Endothelial cell of umbilical vein (primary cell): ENCODE measurements at regions not wholly inside any gene's neighbourhood (a gene's known extent, or its start where the extent isn't known, plus 50 kb on each side); places are given as distances from the start of the nearest gene placed in this dataset.

ENCODE experiments used
- BruUV-seq: library from RNA; stranded (reverse); fragments of 400-500 nt; replicated peaks from 2 replicates; lab custom pipeline; 2021; lab: Mats Ljungman, UMichigan
- CTCF ChIA-PET: fragments of 300-600, 350-600 bp; sonication (Branson Sonifier 250); formaldehyde crosslinking; loops from one replicate; lab custom pipeline; 2021; ENCODE audit warnings: antibody characterized with exemption, inconsistent platforms; lab: Charles Lee
- POLR2A ChIA-PET: fragments of 300-600, 350-600 bp; sonication (Branson Sonifier 250); formaldehyde crosslinking; loops from one replicate; lab custom pipeline; 2021; ENCODE audit warnings: antibody characterized with exemption, inconsistent platforms; lab: Charles Lee
- DNase-seq: peaks from one replicate; pipeline ENCODE4 v3.0.0-alpha.2; 2011; ENCODE audit warnings: low read depth, low spot score
- FAIRE-seq: peaks from 2 replicates; lab custom pipeline; 2011; peaks lifted over from hg19 to GRCh38; lab: Jason Lieb, UNC
- H2AFZ ChIP-seq: 2 replicates; pipeline ENCODE4 v1.6.0; 2012; ENCODE audit warnings: low read depth, low read length, control low read depth, inconsistent platforms
- H3K27ac ChIP-seq: 2 replicates; pipeline ENCODE4 v1.5.1; 2011; ENCODE audit warnings: low read depth, mild to moderate bottlenecking, control low read depth, low read length, moderate library complexity; ENCODE audit not compliant: insufficient read depth
- H3K27me3 ChIP-seq, 2 experiments: 2 replicates each; pipeline versions ENCODE4 v1.6.0 to v1.6.1; 2011; ENCODE audit warnings: low read length in 2 of 2, mixed read lengths in 1 of 2; ENCODE audit not compliant: control insufficient read depth in 2 of 2, insufficient read depth in 2 of 2
- H3K36me3 ChIP-seq, 2 experiments: 2 replicates in 1 of 2; 3 replicates in 1 of 2; pipeline ENCODE4 v1.5.1; 2011; ENCODE audit warnings: low read length in 2 of 2, mild to moderate bottlenecking in 1 of 2, moderate library complexity in 1 of 2; ENCODE audit not compliant: control insufficient read depth in 2 of 2, insufficient read depth in 2 of 2; ENCODE audit errors: extremely low read depth in 1 of 2
- H3K4me1 ChIP-seq: 3 replicates; pipeline ENCODE4 v1.5.1; 2011; ENCODE audit warnings: mild to moderate bottlenecking, low read length; ENCODE audit not compliant: control insufficient read depth, insufficient read depth; ENCODE audit errors: extremely low read depth
- H3K4me2 ChIP-seq: 2 replicates; pipeline ENCODE4 v1.6.1; 2011; ENCODE audit warnings: low read length, control low read depth, mixed read lengths; ENCODE audit not compliant: insufficient read depth
- H3K4me3 ChIP-seq, 3 experiments: fragments of 200-600 bp in 1 of 3; sonication (generic), shearing (Covaris generic) in 1 of 3; replicated peaks in 1 of 3; 2 replicates each; pipeline ENCODE4 v1.5.1; 2011 to 2016; ENCODE audit warnings: control low read depth in 3 of 3, low read length in 3 of 3, mild to moderate bottlenecking in 2 of 3, inconsistent platforms in 1 of 3, low read depth in 1 of 3, moderate library complexity in 1 of 3; ENCODE audit not compliant: insufficient read depth in 1 of 3
- H3K79me2 ChIP-seq: 2 replicates; pipeline ENCODE4 v1.6.0; 2012; ENCODE audit warnings: low read length, inconsistent platforms; ENCODE audit not compliant: control insufficient read depth, insufficient read depth
- H3K9ac ChIP-seq: replicated peaks from 2 replicates; pipeline ENCODE3; 2011; ENCODE audit warnings: low read length, control low read depth; ENCODE audit not compliant: insufficient read depth; ENCODE audit errors: extremely low read depth
- H3K9me1 ChIP-seq: replicated peaks from 3 replicates; pipeline ENCODE4 v1.6.0; 2011; ENCODE audit warnings: mild to moderate bottlenecking, low read length; ENCODE audit not compliant: control insufficient read depth, insufficient read depth; ENCODE audit errors: extremely low read depth
- H3K9me3 ChIP-seq: replicated peaks from 2 replicates; pipeline ENCODE4 v1.5.1; 2012; ENCODE audit warnings: low read length, inconsistent platforms; ENCODE audit not compliant: control insufficient read depth, insufficient read depth
- H4K20me1 ChIP-seq: replicated peaks from 2 replicates; pipeline ENCODE3; 2011; ENCODE audit warnings: mild to moderate bottlenecking, low read length; ENCODE audit not compliant: control insufficient read depth, insufficient read depth; ENCODE audit errors: extremely low read depth
- CTCF ChIP-seq, 2 donors: IDR thresholded peaks; 1 replicate in 1 of 2; 2 replicates in 1 of 2; pipeline ENCODE4 v1.5.1; 2011; ENCODE audit warnings: low read length in 2 of 2, mild to moderate bottlenecking in 2 of 2, moderate library complexity in 2 of 2, control low read depth in 1 of 2, inconsistent platforms in 1 of 2, low read depth in 1 of 2; ENCODE audit not compliant: insufficient read depth in 1 of 2; ENCODE audit errors: extremely low read depth in 1 of 2
- EZH2 ChIP-seq: IDR thresholded peaks from 2 replicates; pipeline ENCODE4 v1.6.1; 2012; ENCODE audit warnings: borderline replicate concordance, low read depth, mild to moderate bottlenecking, moderate library complexity, low read length, inconsistent platforms; ENCODE audit not compliant: severe bottlenecking
- FOS ChIP-seq: IDR thresholded peaks from 2 replicates; pipeline ENCODE4 v1.6.1; 2011; ENCODE audit warnings: mild to moderate bottlenecking, low read length, moderate library complexity, borderline replicate concordance; ENCODE audit not compliant: insufficient read depth
- GATA2 ChIP-seq: IDR thresholded peaks from 2 replicates; pipeline ENCODE4 v1.7.0; 2011; ENCODE audit warnings: low read depth, mild to moderate bottlenecking, moderate library complexity, mixed read lengths, low read length; ENCODE audit not compliant: insufficient read length, insufficient read depth
- JUN ChIP-seq: IDR thresholded peaks from 2 replicates; pipeline ENCODE4 v1.6.1; 2011; ENCODE audit warnings: borderline replicate concordance, low read depth; ENCODE audit not compliant: insufficient read length, insufficient read depth
- MAX ChIP-seq: IDR thresholded peaks from 2 replicates; pipeline ENCODE4 v1.6.1; 2011; ENCODE audit not compliant: insufficient read depth, insufficient read length
- POLR2AphosphoS5 ChIP-seq: IDR thresholded peaks from 2 replicates; pipeline ENCODE4 v1.6.1; 2012; ENCODE audit warnings: low read depth, mild to moderate bottlenecking, control low read depth, low read length, moderate library complexity; ENCODE audit not compliant: insufficient read depth
- dilution Hi-C: fragments of 300-500 bp; cut with MboI; formaldehyde crosslinking; loops from one replicate; pipeline ENCODE4 v1.15.0; 2019; ENCODE audit warnings: low sequenced_read_pairs; ENCODE audit not compliant: extremely low pct_ligation_motif_present
- intact Hi-C: fragments of 100-400 bp; cut with micrococcal nuclease; formaldehyde crosslinking; loops from one replicate; pipeline ENCODE4 v1.10.0; 2022

GRCh38 chr4:181860157-181860556 is 383.0 kb upstream of the TENM3 start:
- dilution Hi-C loops, result no loop called here
- no peak overlapping the region for H3K4me2 ChIP-seq
- intact Hi-C loops, result no loop called here

GRCh38 chr4:181860668-181861067 is 382.5 kb upstream of the TENM3 start:
- intact Hi-C loops (no loop called here), dilution Hi-C loops (no loop called here)
- DNase-seq (no peak), FAIRE-seq (no peak)
- Histone ChIP-seq H3K4me2 (no peak overlapping the region), H3K27ac (no peak overlapping the region), H4K20me1 (no peaks in the 10 kb centered on the region), H3K4me1 (no peaks in the 10 kb centered on the region), H3K79me2 (no peaks in the 10 kb centered on the region), H3K4me3 (no peak overlapping the region), H3K9me3 (peaks cover 2% of the 10 kb centered on the region), H3K9ac (no peak overlapping the region), H2AFZ (no peak overlapping the region), H3K36me3 (no peaks in the 10 kb centered on the region), H3K27me3 (no peaks in the 10 kb centered on the region), H3K9me1 (no peaks in the 10 kb centered on the region)
- POLR2A ChIA-PET, result no interaction called here
- CTCF ChIA-PET, result no interaction called here
- no TSS peak for BruUV-seq
- TF ChIP-seq FOS, result no peak
- TF ChIP-seq CTCF (IDR thresholded peaks at IDR 0.05; ENCODE audit: extremely low read depth in 1 of 2, insufficient read depth in 1 of 2, low read depth in 1 of 2, low read length in 2 of 2), result no peak
- TF ChIP-seq POLR2AphosphoS5, result no peak
- TF ChIP-seq MAX, result no peak
- no peak for TF ChIP-seq JUN
- no peak for TF ChIP-seq EZH2
- no peak for TF ChIP-seq GATA2

More at GRCh38 chr4:181860157-181860556, 383.0 kb upstream of the TENM3 start:
- ChIA-PET POLR2A (no interaction called here), CTCF (no interaction called here)
- FAIRE-seq (no peak), DNase-seq (no peak)
- H3K79me2 ChIP-seq, result no peaks in the 10 kb centered on the region
- no peaks in the 10 kb centered on the region for H3K27me3 ChIP-seq
- no peaks in the 10 kb centered on the region for H4K20me1 ChIP-seq
- no peaks in the 10 kb centered on the region for H3K9me1 ChIP-seq
- no peak overlapping the region for H3K4me3 ChIP-seq
- BruUV-seq, result no TSS peak
- H3K9ac ChIP-seq, result no peak overlapping the region
- no peaks in the 10 kb centered on the region for H3K4me1 ChIP-seq
- peaks cover 2% of the 10 kb centered on the region for H3K9me3 ChIP-seq
- H3K36me3 ChIP-seq, result no peaks in the 10 kb centered on the region
- H3K27ac ChIP-seq, result no peak overlapping the region
- H2AFZ ChIP-seq, result no peak overlapping the region
- TF ChIP-seq FOS, result no peak
